Thoracic aorta (tissue), 2 donors: ENCODE measurements at regions not wholly inside any gene's neighbourhood (a gene's known extent, or its start where the extent isn't known, plus 50 kb on each side); places are given as distances from the start of the nearest gene placed in this dataset.
"Not testable (repeated sequence)": the region's sequence is repeated elsewhere in the genome, so short reads cannot be mapped to it uniquely, and the experiment has no call there.

Experiments
- ATAC-seq: fragments of 150-250 bp; one replicate; pipeline ENCODE4 v1.8.0; 2017; ENCODE audit warnings: low read depth; ENCODE audit not compliant: insufficient number of reproducible peaks, low FRiP score
- DNase-seq: peaks from one replicate; pipeline ENCODE4 v3.0.0-alpha.2; 2020; ENCODE audit warnings: low spot score
- H3K27ac ChIP-seq, 2 donors: fragments of 200-600 bp; sonication (generic); 1 replicate in 1 of 2; 2 replicates in 1 of 2; pipeline ENCODE4 v1.5.1; 2016; ENCODE audit warnings: mild to moderate bottlenecking in 2 of 2, moderate library complexity in 2 of 2
- H3K27me3 ChIP-seq: fragments of 200-600 bp; sonication (generic); replicated peaks from 2 replicates; pipeline ENCODE4 v1.6.0; 2016; ENCODE audit warnings: mild to moderate bottlenecking; ENCODE audit not compliant: insufficient read depth
- H3K36me3 ChIP-seq: fragments of 200-600 bp; sonication (generic); one replicate; pipeline ENCODE4 v1.5.1; 2016
- H3K4me1 ChIP-seq, 2 donors: fragments of 200-600 bp; sonication (generic); 1 replicate in 1 of 2; 2 replicates in 1 of 2; pipeline versions ENCODE4 v1.5.1 to v1.6.0; 2016; ENCODE audit warnings: low read depth in 2 of 2, mild to moderate bottlenecking in 1 of 2; ENCODE audit not compliant: control insufficient read depth in 1 of 2
- H3K4me3 ChIP-seq: fragments of 200-600 bp; sonication (generic); 2 replicates; pipeline ENCODE4 v1.5.1; 2016; ENCODE audit warnings: mild to moderate bottlenecking
- H3K9me3 ChIP-seq: fragments of 200-600 bp; sonication (generic); 2 replicates; pipeline ENCODE4 v1.5.1; 2016
- TF ChIP-seq, protein P1 (sequence below): fragments of 200-600 bp; sonication (generic); IDR thresholded peaks from one replicate; pipeline ENCODE4 v1.5.1; 2019; ENCODE audit warnings: antibody characterized with exemption

- Histone ChIP-seq H3K27me3 (no peaks in the 10 kb centered on the region), H3K4me3 (no peak overlapping the region), H3K27ac (no peak overlapping the region), H3K4me1 (no peaks in the 10 kb centered on the region), H3K36me3 (no peaks in the 10 kb centered on the region), H3K9me3 (no peaks in the 10 kb centered on the region)
- no peak for DNase-seq
- TF ChIP-seq, protein P1, sequence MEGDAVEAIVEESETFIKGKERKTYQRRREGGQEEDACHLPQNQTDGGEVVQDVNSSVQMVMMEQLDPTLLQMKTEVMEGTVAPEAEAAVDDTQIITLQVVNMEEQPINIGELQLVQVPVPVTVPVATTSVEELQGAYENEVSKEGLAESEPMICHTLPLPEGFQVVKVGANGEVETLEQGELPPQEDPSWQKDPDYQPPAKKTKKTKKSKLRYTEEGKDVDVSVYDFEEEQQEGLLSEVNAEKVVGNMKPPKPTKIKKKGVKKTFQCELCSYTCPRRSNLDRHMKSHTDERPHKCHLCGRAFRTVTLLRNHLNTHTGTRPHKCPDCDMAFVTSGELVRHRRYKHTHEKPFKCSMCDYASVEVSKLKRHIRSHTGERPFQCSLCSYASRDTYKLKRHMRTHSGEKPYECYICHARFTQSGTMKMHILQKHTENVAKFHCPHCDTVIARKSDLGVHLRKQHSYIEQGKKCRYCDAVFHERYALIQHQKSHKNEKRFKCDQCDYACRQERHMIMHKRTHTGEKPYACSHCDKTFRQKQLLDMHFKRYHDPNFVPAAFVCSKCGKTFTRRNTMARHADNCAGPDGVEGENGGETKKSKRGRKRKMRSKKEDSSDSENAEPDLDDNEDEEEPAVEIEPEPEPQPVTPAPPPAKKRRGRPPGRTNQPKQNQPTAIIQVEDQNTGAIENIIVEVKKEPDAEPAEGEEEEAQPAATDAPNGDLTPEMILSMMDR: no peak
- ATAC-seq: no peak
Observed at GRCh38 chr7:46909601-46910051, 672.3 kb downstream of the TNS3 start.

GRCh38 chr7:46908770-46909169 lies 673.1 kb downstream of the TNS3 start:
- Histone ChIP-seq H3K9me3 (no peaks in the 10 kb centered on the region), H3K4me3 (no peak overlapping the region), H3K36me3 (no peaks in the 10 kb centered on the region), H3K27ac (no peak overlapping the region), H3K4me1 (no peaks in the 10 kb centered on the region), H3K27me3 (no peaks in the 10 kb centered on the region)
- DNase-seq (no peak), ATAC-seq (no peak)
- TF ChIP-seq, protein P1: no peak

- H3K27ac ChIP-seq, H3K9me3 ChIP-seq, H3K27me3 ChIP-seq, ATAC-seq, H3K4me3 ChIP-seq, H3K36me3 ChIP-seq, H3K4me1 ChIP-seq, DNase-seq: not testable (repeated sequence)
Observed at GRCh38 chr7:46904523-46904922, 677.4 kb downstream of the TNS3 start.

GRCh38 chr7:46902463-46902862 lies 679.4 kb downstream of the TNS3 start:
- no peak overlapping the region for H3K27ac ChIP-seq
- no peaks in the 10 kb centered on the region for H3K4me1 ChIP-seq
- no peaks in the 10 kb centered on the region for H3K36me3 ChIP-seq
- ATAC-seq (no peak), DNase-seq (no peak)
- peaks cover 3% of the 10 kb centered on the region for H3K9me3 ChIP-seq
- TF ChIP-seq, protein P1: no peak
- no peak overlapping the region for H3K4me3 ChIP-seq
- H3K27me3 ChIP-seq: no peaks in the 10 kb centered on the region

DNA sequence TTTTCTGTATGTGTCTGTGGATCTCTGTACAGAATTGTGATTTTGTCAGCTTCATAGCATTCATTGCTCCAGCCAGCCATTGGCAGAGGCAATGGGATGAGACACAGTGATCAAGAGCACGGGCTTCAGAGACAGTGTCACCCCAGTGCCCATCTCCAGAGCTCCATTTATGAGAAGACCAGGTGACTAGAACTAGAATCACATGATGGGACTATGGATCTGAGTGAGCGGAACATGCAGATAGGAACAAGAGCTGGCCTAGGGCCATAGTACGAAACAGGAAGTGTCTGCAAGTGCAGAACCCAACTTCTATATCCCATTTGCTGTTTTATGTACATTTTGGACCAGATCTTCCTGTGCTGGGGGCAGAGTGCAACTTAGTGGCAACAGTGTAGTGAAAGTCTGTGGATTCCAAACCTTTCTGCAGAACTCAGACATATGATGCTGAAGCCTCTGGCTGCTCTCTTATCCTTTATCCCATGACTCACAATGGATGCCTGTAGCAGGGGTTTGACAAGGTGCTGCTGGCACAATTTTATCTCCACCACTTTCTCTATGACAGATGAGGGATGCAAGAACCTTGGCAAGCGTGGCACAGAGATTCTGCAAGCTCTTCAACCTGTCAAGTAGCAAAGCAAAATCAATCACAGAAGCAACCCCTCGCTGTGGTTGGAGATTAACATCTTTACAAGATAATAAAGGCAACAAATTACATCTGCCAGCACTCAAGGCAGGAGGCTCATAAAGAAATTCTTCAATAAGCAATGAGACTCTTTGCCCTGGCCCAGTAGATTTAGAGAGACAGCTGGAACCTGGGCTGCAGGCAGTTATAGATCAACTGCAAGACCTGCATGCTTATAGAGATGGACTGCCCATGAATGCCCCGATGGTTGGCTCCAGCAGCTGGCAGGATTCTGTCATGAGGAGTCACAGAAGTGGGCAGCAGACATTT lies 681.3 kb downstream of the TNS3 start:
- Histone ChIP-seq H3K4me1 (no peaks in the 10 kb centered on the region), H3K27me3 (no peaks in the 10 kb centered on the region), H3K27ac (no peak overlapping the region), H3K9me3 (peaks cover 3% of the 10 kb centered on the region), H3K4me3 (no peak overlapping the region), H3K36me3 (no peaks in the 10 kb centered on the region)
- DNase-seq (no peak), ATAC-seq (no peak)
- TF ChIP-seq, protein P1: no peak
